GM23338 (cell line): ENCODE measurements at regions not wholly inside any gene's neighbourhood (a gene's known extent, or its start where the extent isn't known, plus 50 kb on each side); places are given as distances from the start of the nearest gene placed in this dataset.

Source experiments
- ATAC-seq: fragments of 200-7000 bp; cut with Tn5 transposase; 3 replicates; pipeline ENCODE4 v1.9.1; 2020
- DNase-seq: peaks from one replicate; pipeline ENCODE4 v3.0.0-alpha.2; 2015; ENCODE audit warnings: low spot score
- H2AFZ ChIP-seq: fragments of 200-600 bp; sonication (generic); 2 replicates; pipeline ENCODE4 v1.8.0; 2016; ENCODE audit warnings: antibody characterized with exemption, mild to moderate bottlenecking, moderate library complexity
- H3F3A ChIP-seq: fragments of 200-600 bp; sonication (generic); replicated peaks from 2 replicates; pipeline ENCODE4 v1.8.0; 2017; ENCODE audit warnings: antibody characterized with exemption, mixed run types, low read depth
- H3K27ac ChIP-seq: fragments of 200-600 bp; sonication (generic); 2 replicates; pipeline ENCODE4 v1.6.1; 2016; ENCODE audit warnings: low read depth
- H3K27me3 ChIP-seq: fragments of 200-600 bp; sonication (generic); 2 replicates; pipeline ENCODE4 v1.8.0; 2016; ENCODE audit warnings: mild to moderate bottlenecking, mixed run types, moderate library complexity; ENCODE audit not compliant: insufficient read depth
- H3K36me3 ChIP-seq: fragments of 200-600 bp; sonication (generic); 2 replicates; pipeline ENCODE4 v1.8.0; 2016; ENCODE audit warnings: mild to moderate bottlenecking; ENCODE audit not compliant: insufficient read depth
- H3K4me1 ChIP-seq: fragments of 200-600 bp; sonication (generic); 2 replicates; pipeline ENCODE4 v1.8.0; 2016; ENCODE audit warnings: mild to moderate bottlenecking, moderate library complexity; ENCODE audit not compliant: insufficient read depth
- H3K4me2 ChIP-seq: fragments of 200-600 bp; sonication (generic); 2 replicates; pipeline ENCODE4 v1.7.1; 2017; ENCODE audit warnings: mixed run types
- H3K4me3 ChIP-seq: fragments of 200-600 bp; sonication (generic); 2 replicates; pipeline ENCODE4 v1.6.1; 2016; ENCODE audit warnings: mixed run types
- H3K79me2 ChIP-seq: fragments of 200-600 bp; sonication (generic); replicated peaks from 2 replicates; pipeline ENCODE4 v1.8.0; 2017; ENCODE audit warnings: mild to moderate bottlenecking; ENCODE audit not compliant: insufficient read depth
- H3K9me2 ChIP-seq: fragments of 200-600 bp; sonication (generic); 2 replicates; pipeline ENCODE4 v1.8.0; 2017; ENCODE audit not compliant: insufficient read depth
- H4K20me1 ChIP-seq: fragments of 200-600 bp; sonication (generic); replicated peaks from 2 replicates; pipeline ENCODE4 v1.8.0; 2017; ENCODE audit warnings: mild to moderate bottlenecking; ENCODE audit not compliant: insufficient read depth
- H3K27ac Mint-ChIP-seq: 2 replicates; pipeline ENCODE4 v1.8.0; 2020; ENCODE audit warnings: inconsistent platforms, mild to moderate bottlenecking, moderate library complexity, mixed read lengths
- H3K27me3 Mint-ChIP-seq: 3 replicates; pipeline ENCODE4 v1.8.0; 2022; ENCODE audit warnings: low read depth, mild to moderate bottlenecking, moderate library complexity, mixed read lengths, inconsistent platforms; ENCODE audit not compliant: insufficient read depth, poor library complexity
- H3K36me3 Mint-ChIP-seq: 3 replicates; pipeline ENCODE4 v1.8.0; 2021; ENCODE audit warnings: low read depth, mild to moderate bottlenecking, inconsistent platforms, moderate library complexity, mixed read lengths
- H3K4me1 Mint-ChIP-seq: 3 replicates; pipeline ENCODE4 v1.8.0; 2020; ENCODE audit warnings: mild to moderate bottlenecking, inconsistent platforms, mixed read lengths
- H3K4me3 Mint-ChIP-seq: 3 replicates; pipeline ENCODE4 v1.8.0; 2021; ENCODE audit warnings: moderate library complexity, mild to moderate bottlenecking, inconsistent platforms, mixed read lengths
- H3K9me3 Mint-ChIP-seq: 3 replicates; pipeline ENCODE4 v1.8.0; 2020; ENCODE audit warnings: moderate library complexity, mild to moderate bottlenecking, inconsistent platforms, mixed read lengths
- CREB1 ChIP-seq: fragments of 250-450 bp; sonication (Bioruptor Pico); IDR thresholded peaks from 2 replicates; pipeline ENCODE4 v1.5.0; 2020; ENCODE audit warnings: low read depth, mild to moderate bottlenecking, moderate library complexity
- JUNB ChIP-seq: IDR thresholded peaks from one replicate; pipeline ENCODE4 v1.6.1; 2016; ENCODE audit warnings: antibody characterized with exemption; ENCODE audit not compliant: unreplicated experiment
- NANOG ChIP-seq: IDR thresholded peaks from 2 replicates; pipeline ENCODE4 v1.6.1; 2016; ENCODE audit warnings: antibody characterized with exemption, borderline replicate concordance
- POLR2AphosphoS5 ChIP-seq: IDR thresholded peaks from 2 replicates; pipeline ENCODE4 v1.6.1; 2016; ENCODE audit warnings: antibody characterized with exemption, low read depth
- STAT1 ChIP-seq: IDR thresholded peaks from one replicate; pipeline ENCODE4 v1.6.1; 2016; ENCODE audit warnings: antibody characterized with exemption; ENCODE audit not compliant: unreplicated experiment
- ZNF114 ChIP-seq: fragments of 250-450 bp; sonication (Bioruptor Pico); IDR thresholded peaks from 2 replicates; pipeline ENCODE4 v1.5.0; 2020; ENCODE audit warnings: mild to moderate bottlenecking, moderate library complexity
- ZNF331 ChIP-seq: fragments of 250-450 bp; sonication (Bioruptor Pico); IDR thresholded peaks from 2 replicates; pipeline ENCODE4 v1.5.0; 2020; ENCODE audit warnings: low read depth, mild to moderate bottlenecking, moderate library complexity
- TF ChIP-seq, protein P1 (sequence below), 2 experiments: fragments of 200-600 bp in 1 of 2; sonication (generic) in 1 of 2; conservative IDR thresholded peaks; 2 replicates each; pipeline versions ENCODE4 v1.5.1 to v1.6.1; 2016 to 2017; ENCODE audit warnings: antibody characterized with exemption in 2 of 2, low read depth in 2 of 2, mild to moderate bottlenecking in 2 of 2, moderate library complexity in 1 of 2
- TF ChIP-seq, protein P2 (sequence below): IDR thresholded peaks from 2 replicates; pipeline ENCODE4 v1.6.1; 2016; ENCODE audit warnings: antibody characterized with exemption
- TF ChIP-seq, protein P3 (sequence below): IDR thresholded peaks from one replicate; pipeline ENCODE4 v1.6.1; 2018; ENCODE audit warnings: antibody characterized with exemption; ENCODE audit not compliant: unreplicated experiment

DNA sequence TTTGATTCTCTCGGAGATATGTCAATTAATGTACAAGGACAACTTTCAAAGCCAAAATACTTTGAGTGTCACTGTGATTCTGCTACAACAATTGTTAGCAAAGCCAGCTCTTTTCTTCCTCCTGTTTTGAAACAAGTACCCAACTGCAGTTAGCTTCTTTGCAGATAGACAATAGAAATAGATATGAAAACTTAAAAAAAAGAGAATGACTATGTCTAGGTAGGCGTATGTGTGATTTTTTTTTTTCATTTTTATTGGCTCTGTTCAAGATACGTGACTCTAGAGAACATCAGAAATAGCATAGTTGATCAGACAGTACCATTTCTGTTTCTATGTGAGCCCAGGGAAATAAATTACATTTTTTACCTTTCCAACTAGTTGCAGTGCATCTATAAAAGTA lies 142.9 kb upstream of the CNTN4 start:
- Mint-ChIP-seq H3K27me3 (peaks cover 7% of the 10 kb centered on the region), H3K9me3 (peaks cover 96% of the 10 kb centered on the region), H3K4me3 (no peak overlapping the region), H3K4me1 (no peaks in the 10 kb centered on the region), H3K27ac (no peak overlapping the region), H3K36me3 (peaks cover 14% of the 10 kb centered on the region; the same call in 1 of the 3 replicates)
- no peaks in the 10 kb centered on the region for H3K4me1 ChIP-seq
- H3K27me3 ChIP-seq, result no peaks in the 10 kb centered on the region
- ATAC-seq, result no peak
- H3K4me3 ChIP-seq, result no peak overlapping the region
- DNase-seq, result no peak
- H3K79me2 ChIP-seq, result no peaks in the 10 kb centered on the region
- no peaks in the 10 kb centered on the region for H3K9me2 ChIP-seq
- H3K36me3 ChIP-seq, result 0 out of 2 replicates have a peak, but pooled peaks cover 3% of the 10 kb centered on the region
- no peak overlapping the region for H2AFZ ChIP-seq
- TF ChIP-seq, protein P1, sequence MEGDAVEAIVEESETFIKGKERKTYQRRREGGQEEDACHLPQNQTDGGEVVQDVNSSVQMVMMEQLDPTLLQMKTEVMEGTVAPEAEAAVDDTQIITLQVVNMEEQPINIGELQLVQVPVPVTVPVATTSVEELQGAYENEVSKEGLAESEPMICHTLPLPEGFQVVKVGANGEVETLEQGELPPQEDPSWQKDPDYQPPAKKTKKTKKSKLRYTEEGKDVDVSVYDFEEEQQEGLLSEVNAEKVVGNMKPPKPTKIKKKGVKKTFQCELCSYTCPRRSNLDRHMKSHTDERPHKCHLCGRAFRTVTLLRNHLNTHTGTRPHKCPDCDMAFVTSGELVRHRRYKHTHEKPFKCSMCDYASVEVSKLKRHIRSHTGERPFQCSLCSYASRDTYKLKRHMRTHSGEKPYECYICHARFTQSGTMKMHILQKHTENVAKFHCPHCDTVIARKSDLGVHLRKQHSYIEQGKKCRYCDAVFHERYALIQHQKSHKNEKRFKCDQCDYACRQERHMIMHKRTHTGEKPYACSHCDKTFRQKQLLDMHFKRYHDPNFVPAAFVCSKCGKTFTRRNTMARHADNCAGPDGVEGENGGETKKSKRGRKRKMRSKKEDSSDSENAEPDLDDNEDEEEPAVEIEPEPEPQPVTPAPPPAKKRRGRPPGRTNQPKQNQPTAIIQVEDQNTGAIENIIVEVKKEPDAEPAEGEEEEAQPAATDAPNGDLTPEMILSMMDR (conservative IDR thresholded peaks at IDR 0.05; ENCODE audit: low read depth in 2 of 2), result no peak
- TF ChIP-seq, protein P2, sequence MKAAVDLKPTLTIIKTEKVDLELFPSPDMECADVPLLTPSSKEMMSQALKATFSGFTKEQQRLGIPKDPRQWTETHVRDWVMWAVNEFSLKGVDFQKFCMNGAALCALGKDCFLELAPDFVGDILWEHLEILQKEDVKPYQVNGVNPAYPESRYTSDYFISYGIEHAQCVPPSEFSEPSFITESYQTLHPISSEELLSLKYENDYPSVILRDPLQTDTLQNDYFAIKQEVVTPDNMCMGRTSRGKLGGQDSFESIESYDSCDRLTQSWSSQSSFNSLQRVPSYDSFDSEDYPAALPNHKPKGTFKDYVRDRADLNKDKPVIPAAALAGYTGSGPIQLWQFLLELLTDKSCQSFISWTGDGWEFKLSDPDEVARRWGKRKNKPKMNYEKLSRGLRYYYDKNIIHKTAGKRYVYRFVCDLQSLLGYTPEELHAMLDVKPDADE, result no peak
- TF ChIP-seq POLR2AphosphoS5, result no peak
- TF ChIP-seq, protein P3, sequence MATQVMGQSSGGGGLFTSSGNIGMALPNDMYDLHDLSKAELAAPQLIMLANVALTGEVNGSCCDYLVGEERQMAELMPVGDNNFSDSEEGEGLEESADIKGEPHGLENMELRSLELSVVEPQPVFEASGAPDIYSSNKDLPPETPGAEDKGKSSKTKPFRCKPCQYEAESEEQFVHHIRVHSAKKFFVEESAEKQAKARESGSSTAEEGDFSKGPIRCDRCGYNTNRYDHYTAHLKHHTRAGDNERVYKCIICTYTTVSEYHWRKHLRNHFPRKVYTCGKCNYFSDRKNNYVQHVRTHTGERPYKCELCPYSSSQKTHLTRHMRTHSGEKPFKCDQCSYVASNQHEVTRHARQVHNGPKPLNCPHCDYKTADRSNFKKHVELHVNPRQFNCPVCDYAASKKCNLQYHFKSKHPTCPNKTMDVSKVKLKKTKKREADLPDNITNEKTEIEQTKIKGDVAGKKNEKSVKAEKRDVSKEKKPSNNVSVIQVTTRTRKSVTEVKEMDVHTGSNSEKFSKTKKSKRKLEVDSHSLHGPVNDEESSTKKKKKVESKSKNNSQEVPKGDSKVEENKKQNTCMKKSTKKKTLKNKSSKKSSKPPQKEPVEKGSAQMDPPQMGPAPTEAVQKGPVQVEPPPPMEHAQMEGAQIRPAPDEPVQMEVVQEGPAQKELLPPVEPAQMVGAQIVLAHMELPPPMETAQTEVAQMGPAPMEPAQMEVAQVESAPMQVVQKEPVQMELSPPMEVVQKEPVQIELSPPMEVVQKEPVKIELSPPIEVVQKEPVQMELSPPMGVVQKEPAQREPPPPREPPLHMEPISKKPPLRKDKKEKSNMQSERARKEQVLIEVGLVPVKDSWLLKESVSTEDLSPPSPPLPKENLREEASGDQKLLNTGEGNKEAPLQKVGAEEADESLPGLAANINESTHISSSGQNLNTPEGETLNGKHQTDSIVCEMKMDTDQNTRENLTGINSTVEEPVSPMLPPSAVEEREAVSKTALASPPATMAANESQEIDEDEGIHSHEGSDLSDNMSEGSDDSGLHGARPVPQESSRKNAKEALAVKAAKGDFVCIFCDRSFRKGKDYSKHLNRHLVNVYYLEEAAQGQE, result no peak
- no peak overlapping the region for H3K4me2 ChIP-seq
- no peak overlapping the region for H3K27ac ChIP-seq
- H4K20me1 ChIP-seq, result no peaks in the 10 kb centered on the region
- H3F3A ChIP-seq, result no peaks in the 10 kb centered on the region

DNA sequence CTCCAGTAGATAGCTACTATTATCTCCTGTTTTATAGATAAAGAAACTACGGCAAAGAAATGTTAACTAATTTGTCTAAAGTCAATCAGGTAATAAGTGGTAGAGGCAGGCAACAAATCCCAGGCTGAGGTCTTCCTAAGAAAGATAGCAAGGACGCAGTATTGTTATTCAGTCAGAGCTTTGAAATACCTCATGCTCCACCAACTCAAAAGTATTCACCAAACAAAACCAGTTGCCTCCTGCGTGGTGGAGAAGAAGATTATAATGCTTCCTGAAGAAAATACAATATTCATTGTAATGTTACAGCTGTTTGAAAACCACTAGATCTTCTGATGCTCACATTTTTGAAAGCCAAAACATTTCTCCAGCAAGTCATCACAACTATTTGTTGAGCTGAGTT lies 138.2 kb upstream of the CNTN4 start:
- H3K4me3 Mint-ChIP-seq, result no peak overlapping the region
- ATAC-seq, result no peak
- peaks cover 42% of the 10 kb centered on the region; the same call in 2 of the 3 replicates for H3K36me3 Mint-ChIP-seq
- H3K27ac ChIP-seq, result no peak overlapping the region
- no peaks in the 10 kb centered on the region for H3K79me2 ChIP-seq
- no peaks in the 10 kb centered on the region for H4K20me1 ChIP-seq
- H3F3A ChIP-seq, result no peaks in the 10 kb centered on the region
- 0 out of 2 replicates have a peak, but pooled peaks cover 3% of the 10 kb centered on the region for H3K36me3 ChIP-seq
- no peak for DNase-seq
- H3K4me3 ChIP-seq, result no peak overlapping the region
- H3K4me1 ChIP-seq, result no peaks in the 10 kb centered on the region
- no peaks in the 10 kb centered on the region for H3K27me3 ChIP-seq
- H3K27me3 Mint-ChIP-seq, result peaks cover 5% of the 10 kb centered on the region
- H2AFZ ChIP-seq, result no peak overlapping the region
- peaks cover 99% of the 10 kb centered on the region for H3K9me3 Mint-ChIP-seq
- no peaks in the 10 kb centered on the region for H3K4me1 Mint-ChIP-seq
- no peaks in the 10 kb centered on the region; the same call in 1 of the 2 replicates for H3K9me2 ChIP-seq
- H3K4me2 ChIP-seq, result no peak overlapping the region
- H3K27ac Mint-ChIP-seq, result no peak overlapping the region
- TF ChIP-seq ZNF114 (CRISPR knock-in tag) (no peak), STAT1 (no peak), ZNF331 (CRISPR knock-in tag) (no peak), CREB1 (CRISPR knock-in tag) (no peak), POLR2AphosphoS5 (no peak), NANOG (no peak), JUNB (no peak)
- TF ChIP-seq, protein P3, result no peak
- TF ChIP-seq, protein P2, result no peak
- TF ChIP-seq, protein P1 (conservative IDR thresholded peaks at IDR 0.05; ENCODE audit: low read depth in 2 of 2), result no peak
